DMS79 (cell line): ENCODE measurements at regions not wholly inside any gene's neighbourhood (a gene's known extent, or its start where the extent isn't known, plus 50 kb on each side); places are given as distances from the start of the nearest gene placed in this dataset.

Source experiments
- DNase-seq: peaks from one replicate; lab custom pipeline; 2025; lab: John Stamatoyannopoulos, UW

DNA sequence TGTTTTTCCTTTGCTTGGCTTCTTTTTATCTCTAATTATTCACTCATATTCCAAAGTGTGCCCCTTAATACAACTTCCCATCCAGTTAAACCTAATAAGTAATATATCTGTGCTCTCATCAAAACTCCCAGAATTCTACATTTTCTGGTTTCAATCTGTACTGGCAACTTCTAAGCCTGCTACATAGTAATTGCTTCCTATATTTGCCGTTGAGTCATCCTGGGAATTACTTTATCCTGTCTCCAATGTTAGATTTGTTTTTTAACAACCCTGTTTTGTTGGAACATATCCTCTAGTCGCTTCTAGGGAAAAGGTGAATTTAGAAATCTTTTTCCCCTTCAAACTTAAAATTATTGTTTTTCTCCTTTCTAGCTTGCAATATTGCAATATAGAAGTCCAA lies 620.5 kb upstream of the PKN2 start:
- DNase-seq: no peak

DNA sequence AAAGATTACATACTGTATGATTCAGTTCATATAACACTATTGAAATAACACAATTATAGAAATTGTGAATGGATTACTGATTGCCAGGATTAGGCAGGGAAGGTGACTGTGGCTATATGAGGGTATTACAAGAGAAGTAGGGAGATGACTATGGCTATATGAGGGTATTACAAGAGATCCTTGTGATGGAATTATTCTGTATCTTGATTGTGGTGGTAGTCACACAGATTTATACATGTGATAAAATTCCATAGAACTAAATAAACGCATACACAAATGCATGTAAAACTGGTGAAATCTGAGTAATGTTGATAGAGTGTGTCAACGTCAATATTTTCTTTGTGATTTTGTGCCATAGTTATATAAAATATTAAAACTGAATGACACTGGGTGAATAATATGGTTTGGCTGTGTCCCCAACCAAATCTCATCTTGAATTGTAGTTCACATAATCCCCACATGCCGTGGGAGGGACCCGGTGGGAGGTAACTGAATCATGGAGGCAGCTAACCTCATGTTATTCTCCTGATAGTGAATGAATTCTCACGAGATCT lies 615.6 kb upstream of the PKN2 start:
- DNase-seq: no peak

DNA sequence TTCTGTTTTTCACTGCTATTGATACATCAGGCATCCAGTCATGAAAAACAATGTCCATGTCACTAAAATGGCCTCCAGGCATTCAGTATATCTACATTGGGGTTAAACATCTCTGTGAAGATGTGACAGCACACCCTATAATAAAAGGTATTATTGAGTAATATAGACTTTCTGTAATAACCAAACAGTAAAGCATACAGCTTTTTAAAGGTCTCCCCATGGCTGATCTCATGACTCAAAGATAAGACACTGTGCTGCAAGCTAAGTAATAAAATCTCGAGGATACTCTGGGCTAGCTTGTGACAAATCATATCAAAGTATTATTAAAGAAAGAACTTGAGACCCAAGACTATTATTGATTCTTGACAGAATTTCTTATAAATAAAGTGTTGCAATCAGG lies 613.1 kb upstream of the PKN2 start:
- DNase-seq: no peak

DNA sequence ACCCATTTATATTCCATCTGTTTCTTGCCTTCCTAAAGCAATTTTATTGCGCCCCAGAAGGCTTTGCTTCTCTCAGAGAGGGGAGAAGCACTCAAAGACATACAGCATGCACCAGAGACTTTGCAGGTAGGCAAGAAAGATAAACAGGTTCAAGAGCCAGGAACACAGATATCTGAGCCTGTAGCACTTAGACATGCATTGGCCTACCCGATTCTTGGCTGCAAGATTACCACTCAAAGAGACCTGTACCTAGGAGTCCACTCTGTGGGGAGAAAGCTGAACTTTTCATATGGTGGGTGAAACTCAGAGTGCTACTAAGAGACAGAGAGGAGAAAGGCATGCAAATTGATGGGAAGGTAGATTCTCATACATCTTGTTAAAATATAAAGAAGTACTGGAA lies 609.4 kb upstream of the PKN2 start:
- DNase-seq: peak; percentile 49

DNA sequence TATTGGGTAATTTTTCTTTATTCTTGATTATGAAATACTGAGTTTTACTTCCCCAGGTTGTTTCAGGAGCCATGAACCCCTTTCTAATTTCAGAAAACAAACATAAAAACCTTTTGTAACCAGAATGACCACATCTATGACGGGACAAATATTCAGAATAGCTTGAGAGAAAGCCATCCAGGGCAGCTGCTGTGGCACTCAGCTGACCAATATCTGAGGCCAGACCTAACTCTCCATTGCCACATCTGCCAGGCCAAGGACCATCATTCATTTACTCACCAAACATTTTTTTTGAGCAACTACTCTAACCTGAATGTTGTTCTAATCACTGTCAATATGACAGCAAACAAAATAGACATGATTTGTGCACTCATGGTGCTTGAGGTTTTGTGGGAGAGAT lies 608.3 kb upstream of the PKN2 start:
- no peak for DNase-seq

DNA sequence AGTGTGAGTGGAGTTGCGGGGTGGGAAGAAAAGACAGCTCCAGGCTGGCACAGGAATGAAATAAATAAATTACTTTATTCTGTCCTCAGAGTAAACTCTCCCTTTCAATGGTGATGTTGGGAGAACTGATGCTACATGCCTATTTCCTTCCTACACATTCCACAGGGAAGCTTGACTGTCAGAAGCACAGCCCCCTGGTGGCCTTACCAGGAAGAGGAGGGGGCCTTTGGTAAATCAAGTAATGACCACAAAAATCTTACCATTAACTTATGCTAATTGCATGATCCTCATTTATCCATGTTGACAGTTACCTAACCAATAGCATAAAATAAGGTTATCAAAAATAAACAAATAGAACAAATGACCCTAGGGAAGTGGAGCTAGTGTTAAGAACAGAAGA lies 605.0 kb upstream of the PKN2 start:
- DNase-seq: no peak

DNA sequence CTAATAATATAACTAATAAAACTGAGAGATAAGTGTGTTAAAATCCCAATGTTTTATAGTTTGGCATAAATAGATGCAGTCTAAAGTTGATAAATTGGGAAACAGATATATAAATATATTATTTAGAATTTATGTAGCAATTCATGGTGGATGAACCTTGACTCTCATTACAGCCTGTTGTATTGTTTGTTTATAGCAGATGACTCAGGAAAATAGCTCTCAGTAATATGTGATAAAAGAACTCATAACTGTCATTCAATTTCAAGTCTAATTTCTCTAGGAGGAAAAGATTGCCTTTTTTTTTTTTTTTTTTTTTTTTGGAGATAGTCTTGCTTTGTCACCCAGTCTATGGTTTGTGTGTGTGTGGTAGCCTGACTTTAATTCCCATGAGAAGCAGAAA lies 603.2 kb upstream of the PKN2 start:
- DNase-seq: no peak

DNA sequence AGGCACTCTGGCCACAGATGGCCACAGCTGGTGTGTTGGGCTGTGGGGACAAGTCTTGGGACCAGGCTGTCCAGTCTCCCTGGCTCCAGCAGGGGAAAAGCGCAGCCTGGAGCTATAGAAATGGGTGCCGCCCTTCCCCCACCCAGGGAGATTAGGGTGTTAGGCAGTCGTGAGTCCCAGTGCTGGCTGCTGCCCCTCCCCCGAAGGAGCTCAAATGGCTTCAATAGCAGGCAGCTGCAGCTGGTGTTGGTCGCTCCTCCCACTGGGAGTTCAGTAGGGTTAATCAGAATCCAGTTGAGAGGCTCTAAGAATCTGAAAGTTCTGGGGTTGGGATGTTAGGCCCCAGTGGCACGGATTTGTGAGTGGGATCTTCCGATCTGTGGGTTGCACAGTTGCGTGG lies 595.6 kb upstream of the PKN2 start:
- DNase-seq: no peak

DNA sequence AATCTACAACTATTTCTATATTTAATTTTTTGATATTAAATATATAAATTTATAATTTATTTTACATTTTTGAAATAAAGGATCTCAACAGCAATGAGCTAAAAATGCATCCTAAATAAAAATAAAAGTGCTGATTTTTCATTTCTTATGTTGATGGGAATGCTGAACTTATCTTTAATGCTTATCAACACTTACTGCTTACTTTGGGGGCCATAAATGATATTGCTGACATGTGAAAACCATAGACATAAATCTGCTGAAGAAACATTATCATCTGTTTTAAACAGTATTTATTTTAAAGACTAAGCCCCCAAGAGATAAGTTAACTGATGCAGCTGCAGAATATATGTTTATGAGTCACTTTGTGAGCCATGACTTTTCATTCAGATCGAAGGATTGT lies 594.1 kb upstream of the PKN2 start:
- no peak for DNase-seq

DNA sequence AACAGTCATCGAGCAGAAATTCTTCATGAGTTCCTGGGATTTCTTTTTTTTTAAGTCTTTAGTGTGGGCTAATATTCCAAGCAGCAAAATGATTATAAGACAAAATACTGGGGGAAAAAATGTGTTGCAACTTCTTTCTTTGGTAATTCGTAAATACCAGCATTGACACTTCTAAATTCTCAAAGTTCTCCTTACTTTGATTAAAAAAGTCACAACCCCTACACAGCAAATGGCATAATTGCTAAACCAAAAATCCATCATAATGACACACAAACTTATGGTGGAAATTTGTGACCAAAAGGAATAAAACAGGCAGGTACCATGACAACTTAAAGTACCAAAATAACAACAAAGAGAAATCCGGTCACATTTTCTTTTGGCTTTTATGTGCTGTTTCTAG lies 585.2 kb upstream of the PKN2 start:
- DNase-seq: no peak

DNA sequence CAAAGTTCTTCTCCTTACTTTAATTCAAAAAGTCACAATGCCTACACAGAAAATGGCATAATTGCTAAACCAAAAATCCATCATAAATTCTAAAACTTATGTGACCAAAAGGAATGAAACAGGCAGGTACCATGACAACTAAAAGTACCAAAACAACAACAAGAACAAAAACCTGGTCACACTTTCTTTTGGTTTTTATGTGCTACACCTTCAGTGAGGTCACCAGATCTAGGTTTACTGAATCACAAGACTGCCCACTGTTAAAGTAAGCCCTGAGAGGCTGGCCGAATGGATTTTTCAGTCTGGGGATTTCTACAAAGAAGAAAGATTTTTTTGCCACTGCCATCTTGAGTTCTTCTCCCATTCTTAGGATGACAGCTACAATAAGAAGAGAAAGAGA lies 583.0 kb upstream of the PKN2 start:
- DNase-seq: no peak

DNA sequence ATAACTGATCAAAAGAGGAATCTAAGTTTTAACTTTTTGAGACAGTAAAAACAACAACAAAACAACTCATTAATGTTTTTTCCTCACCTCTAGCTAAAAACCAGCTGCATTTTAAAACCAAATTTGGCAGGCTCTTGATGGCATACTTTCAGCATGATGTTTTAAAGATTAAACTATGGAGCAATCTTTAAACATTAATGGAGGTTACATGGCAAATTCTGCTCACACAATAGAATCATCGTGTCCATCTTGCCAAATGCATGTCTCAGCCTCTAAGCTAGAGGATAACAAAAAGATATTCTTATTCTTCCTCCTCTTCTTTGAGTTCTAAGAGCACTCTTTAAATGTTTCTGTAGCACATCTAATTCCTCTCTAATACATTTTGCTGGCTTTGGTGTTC lies 579.8 kb upstream of the PKN2 start:
- DNase-seq: no peak

DNA sequence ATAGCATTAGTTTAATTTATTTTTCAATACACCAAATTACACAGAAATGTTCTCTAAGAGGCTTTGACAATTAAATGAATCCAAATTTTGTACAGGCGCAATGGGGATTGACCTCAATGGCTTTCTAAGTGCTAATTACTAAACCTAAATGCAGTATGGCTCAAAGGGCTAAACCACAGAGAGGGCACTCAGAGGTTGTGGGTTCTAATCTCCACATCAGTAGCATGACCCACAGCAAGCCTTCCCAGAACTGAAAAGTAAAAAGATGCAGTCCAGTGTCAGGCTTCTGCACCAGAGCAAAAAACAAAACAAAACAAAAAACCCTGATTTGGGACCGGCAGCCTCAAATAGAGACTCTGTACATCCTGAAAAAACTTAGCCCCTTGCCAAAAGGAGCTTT lies 579.2 kb upstream of the PKN2 start:
- DNase-seq: no peak

DNA sequence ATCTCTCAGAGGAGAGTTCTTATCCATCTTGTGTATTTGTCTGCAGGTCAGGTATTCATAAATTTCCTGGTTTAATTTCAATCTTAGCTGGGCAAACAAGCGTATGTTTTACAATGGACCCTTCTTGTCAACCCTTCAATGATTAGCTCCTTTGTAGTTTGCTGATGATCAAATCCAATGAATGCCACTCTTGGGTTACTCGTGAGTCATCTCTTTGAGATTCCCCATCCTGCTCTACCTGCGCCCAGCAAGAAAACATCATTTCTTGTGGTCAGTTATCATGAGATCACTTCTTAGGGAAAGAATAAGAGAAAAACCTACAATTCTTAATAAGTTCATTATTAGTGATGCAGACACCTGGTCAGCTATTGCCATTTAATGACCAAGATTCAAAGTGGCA lies 572.3 kb upstream of the PKN2 start:
- no peak for DNase-seq

DNA sequence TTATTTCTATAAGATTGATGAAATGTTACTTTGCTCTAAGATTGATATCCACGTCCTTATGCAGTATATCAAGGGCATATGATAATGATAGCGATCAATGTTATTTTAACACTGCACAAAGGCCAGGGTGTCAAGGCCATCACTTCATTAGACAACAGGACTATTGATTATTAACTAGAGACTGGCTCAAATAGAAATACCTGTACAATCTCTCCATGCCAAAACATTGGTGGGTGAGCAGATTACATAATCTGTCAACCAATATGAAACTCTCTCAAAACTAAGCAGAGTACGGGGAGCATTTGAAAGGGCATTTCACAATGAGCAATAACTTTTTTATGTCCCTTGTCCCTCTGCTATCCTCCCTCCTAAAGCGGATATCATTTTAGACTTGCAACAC lies 566.5 kb upstream of the PKN2 start:
- no peak for DNase-seq

DNA sequence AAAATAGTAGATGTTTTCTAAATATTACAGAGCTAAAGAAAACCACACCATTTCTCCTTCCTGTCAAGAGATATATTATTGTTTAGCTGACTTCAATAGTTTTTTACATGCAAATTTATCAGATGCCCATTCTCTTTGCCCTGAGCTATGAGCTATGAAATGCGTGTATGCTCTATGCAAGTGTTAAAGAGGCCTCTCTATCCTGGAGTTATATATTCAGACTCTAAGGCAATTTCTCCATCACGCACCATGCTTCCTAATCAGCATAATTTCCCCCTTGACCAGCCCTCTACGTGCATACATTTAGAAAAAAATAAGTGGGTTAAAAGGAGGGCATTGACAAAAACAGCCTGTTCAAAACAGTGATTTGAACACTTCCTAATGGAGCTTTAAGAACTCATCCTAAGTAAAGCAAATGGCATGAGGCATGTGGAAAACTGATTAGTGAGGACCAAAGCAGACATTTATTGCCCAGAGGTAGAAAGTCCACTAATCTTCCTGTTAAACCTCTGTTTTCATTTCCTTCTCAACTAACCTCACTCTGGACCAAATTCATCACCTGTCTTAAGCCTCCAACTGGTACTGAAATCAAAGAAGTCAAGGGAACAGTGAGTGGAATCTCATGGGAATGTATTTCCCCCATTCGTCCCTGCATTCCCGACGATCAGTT lies 565.8 kb upstream of the PKN2 start:
- DNase-seq: no peak

DNA sequence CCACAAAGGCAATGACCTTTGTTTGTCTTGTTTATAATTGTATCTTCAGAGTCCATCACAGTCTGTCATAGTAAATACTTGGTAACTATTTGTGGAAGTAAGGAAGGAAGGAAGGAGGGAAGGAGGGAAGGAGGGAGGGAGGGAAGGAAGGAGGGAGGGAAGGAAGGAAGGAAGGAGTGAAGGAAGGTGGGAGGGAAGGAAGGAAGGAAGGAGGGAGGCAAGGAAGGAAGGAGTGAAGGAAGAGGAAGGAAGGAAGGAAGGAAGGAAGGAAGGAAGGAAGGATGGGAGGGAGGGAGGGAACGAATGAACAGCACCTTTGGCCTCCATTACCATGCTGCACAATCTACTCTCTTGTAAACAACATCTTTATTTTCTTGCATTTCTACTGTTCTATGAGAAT lies 559.5 kb upstream of the PKN2 start:
- no peak for DNase-seq

DNA sequence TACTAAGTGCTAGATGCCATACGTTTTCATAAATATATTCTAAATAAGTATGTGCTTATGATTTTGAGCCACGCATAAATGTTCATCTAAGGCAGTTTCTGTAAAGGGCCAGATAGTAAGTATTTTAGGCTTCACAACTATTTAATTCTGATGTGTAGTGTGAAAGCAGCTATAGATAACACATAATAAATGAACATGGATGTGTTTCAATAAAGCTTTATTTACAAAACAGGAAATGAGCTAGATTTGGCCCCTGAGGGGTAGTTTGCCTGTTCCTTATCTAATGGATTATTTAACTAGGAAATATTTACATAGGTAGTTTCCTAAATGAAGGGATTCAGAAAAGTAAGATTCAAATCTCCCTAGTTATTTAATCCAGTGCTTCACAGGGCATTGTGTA lies 557.6 kb upstream of the PKN2 start:
- no peak for DNase-seq

DNA sequence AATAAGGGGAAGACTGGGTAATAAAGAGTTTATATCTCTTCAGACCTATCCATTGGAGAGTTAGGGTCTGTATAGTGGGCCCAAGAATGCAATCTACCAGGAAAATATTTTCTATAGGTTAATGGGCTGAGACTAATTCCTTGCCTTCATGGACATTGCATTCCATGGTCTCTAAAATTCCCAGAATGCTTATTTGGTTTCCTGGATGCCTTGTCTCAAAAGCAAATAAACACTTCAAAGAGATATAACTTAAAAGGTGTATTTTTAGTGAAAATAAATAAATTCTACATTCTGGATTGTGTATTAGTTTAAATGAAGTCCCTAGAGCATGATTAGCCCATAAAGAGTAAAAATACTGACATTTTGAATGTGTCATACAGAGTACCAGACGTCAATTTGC lies 550.1 kb upstream of the PKN2 start:
- no peak for DNase-seq

DNA sequence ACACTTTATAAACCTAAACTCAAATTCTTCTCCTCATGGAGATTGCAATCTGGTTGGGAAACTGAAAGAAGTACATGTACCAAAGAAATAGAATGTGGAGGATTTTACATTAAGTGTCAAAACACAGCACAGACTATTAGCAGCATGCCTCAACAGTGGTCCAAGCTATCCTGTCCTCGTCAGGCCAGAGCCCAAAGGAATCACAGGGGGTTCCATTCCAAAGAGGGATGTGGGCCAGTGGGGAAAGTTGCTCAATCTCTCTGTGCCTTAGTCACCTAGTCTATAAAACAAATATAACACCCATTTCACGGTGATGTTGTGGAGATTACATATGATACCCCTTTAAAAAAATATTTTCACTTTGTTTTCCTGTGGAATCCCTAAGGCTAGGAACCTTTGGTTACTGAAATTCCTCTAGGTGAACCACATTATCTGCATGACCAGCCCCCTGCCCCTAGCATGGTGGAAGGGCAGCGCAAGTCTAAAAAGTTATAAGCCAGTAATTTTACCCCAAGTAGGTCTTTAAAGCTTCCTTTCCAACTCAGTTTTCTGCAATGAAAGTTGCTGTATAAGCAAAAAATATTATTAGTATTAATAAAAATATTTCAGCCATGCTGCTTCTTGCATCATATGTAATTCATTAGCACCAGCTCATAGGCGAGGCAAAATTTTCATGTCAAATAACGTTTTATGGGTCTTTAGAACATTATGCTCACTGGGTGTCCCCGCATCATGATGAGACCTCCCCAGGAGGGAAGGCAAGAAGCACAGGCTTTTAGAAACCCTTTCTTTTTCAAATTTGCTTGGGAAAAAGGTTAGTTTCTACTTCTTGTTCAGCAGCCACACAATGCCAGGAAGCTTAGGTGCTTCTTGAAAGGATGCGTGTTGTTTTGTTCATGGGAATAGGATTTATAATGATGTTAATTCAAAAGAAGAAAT lies 548.8 kb upstream of the PKN2 start:
- DNase-seq: no peak

DNA sequence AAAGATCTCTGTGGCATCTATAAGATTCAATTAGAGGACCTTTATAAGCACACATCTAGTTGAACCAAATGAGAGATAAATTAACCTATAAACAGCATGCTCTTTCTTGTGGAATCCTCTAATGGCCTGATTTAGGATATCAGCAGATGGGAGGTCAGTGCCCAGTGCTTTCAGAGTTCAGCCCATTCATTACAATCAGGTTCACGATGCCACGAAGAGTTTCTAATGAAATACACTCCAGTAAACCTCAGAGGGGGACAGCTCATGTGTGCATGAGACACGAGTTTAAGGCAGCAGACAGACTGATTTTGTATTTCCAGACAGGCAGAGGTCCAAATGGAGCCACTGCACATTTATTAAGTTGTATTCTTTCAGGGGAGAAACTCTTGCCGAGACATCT lies 544.4 kb upstream of the PKN2 start:
- DNase-seq: no peak

DNA sequence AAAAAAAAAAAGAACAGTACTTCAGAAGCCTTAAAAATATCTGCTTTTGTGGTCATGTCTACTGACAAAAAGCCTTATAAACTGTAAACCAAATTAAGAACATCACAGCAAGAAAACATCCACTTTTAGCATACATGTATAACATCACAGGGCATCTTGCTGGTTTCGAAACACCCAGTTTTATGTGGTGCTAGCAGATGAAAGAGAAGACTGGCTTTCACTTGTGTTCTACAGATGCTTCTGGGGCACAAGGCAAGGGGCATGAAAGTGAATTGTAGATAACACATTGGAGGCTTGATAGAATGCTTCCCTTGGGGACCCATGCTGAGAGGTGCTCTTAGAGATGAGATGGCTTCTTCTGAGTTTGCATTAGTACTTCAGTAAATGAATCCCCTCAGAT lies 543.7 kb upstream of the PKN2 start:
- no peak for DNase-seq

DNA sequence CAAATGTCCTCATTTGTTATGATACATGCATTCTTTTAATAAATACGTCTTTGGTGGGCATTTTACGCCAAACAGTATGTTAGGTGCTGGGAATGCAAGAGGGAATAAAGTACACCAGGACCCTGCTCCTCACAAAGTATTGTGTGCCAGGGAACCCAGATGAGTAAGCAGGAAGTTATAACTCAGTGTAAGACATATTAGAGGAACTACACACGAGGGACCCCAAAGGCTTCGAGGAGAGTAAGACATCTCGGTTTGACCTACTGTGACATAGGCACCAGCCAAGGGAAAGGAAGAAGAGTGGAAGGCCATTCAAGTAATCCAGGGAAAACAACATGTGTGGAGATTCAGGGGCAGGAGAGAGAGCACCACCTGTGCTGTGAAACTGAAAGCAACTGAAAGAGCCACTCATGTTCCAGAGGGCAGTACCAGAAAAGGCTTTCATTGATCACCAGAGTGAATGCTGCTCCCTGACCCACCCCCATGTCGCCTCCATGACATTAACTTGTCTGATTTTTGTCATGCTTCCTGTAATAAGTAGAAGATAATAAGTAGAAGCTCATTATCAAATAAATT lies 542.5 kb upstream of the PKN2 start:
- no peak for DNase-seq
